GM12892 (cell line): ENCODE measurements at regions not wholly inside any gene's neighbourhood (a gene's known extent, or its start where the extent isn't known, plus 50 kb on each side); places are given as distances from the start of the nearest gene placed in this dataset.

ENCODE experiments used
- DNase-seq: peaks from one replicate; pipeline ENCODE4 v3.0.0; 2011; ENCODE audit not compliant: insufficient read length
- FAIRE-seq: peaks from 2 replicates; lab custom pipeline; 2011; peaks lifted over from hg19 to GRCh38; lab: Jason Lieb, UNC
- POLR2A ChIP-seq: IDR thresholded peaks from 2 replicates; pipeline ENCODE4 v1.6.1; 2011; ENCODE audit warnings: low read depth, low read length, control low read depth
- POLR2AphosphoS5 ChIP-seq: IDR thresholded peaks from 2 replicates; pipeline ENCODE4 v1.6.1; 2011; ENCODE audit warnings: low read depth, low read length, control low read depth
- TAF1 ChIP-seq: IDR thresholded peaks from 2 replicates; pipeline ENCODE4 v1.6.1; 2011; ENCODE audit warnings: low read depth, mild to moderate bottlenecking, control low read depth, low read length, borderline replicate concordance

GRCh38 chr5:34475249-34475966 is 180.7 kb upstream of the RAI14 start:
- TF ChIP-seq POLR2A (no peak), TAF1 (no peak), POLR2AphosphoS5 (no peak)
- no peak for DNase-seq
- FAIRE-seq, result no peak

GRCh38 chr5:34476941-34477565 is 179.1 kb upstream of the RAI14 start:
- FAIRE-seq, result no peak
- no peak for DNase-seq
- TF ChIP-seq POLR2AphosphoS5 (no peak), POLR2A (no peak), TAF1 (no peak)

GRCh38 chr5:34480810-34481528 is 175.2 kb upstream of the RAI14 start:
- FAIRE-seq, result no peak
- TF ChIP-seq TAF1 (no peak), POLR2AphosphoS5 (no peak), POLR2A (no peak)
- no peak for DNase-seq

GRCh38 chr5:34483442-34484033 is 172.6 kb upstream of the RAI14 start:
- FAIRE-seq (no peak), DNase-seq (no peak)
- TF ChIP-seq POLR2A (no peak), POLR2AphosphoS5 (no peak), TAF1 (no peak)

- TF ChIP-seq TAF1 (no peak), POLR2A (no peak), POLR2AphosphoS5 (no peak)
- DNase-seq (no peak), FAIRE-seq (no peak)
These were observed 171.8 kb upstream of the RAI14 start for GRCh38 chr5:34484216-34484920.

- no peak for DNase-seq
- TF ChIP-seq TAF1 (no peak), POLR2A (no peak), POLR2AphosphoS5 (no peak)
- FAIRE-seq, result no peak
These were observed 170.4 kb upstream of the RAI14 start for GRCh38 chr5:34485768-34486030.

GRCh38 chr5:34486160-34486848 is 169.8 kb upstream of the RAI14 start:
- no peak for DNase-seq
- no peak for FAIRE-seq
- TF ChIP-seq TAF1, result no peak
- no peak for TF ChIP-seq POLR2AphosphoS5
- no peak for TF ChIP-seq POLR2A

- TF ChIP-seq TAF1, result no peak
- TF ChIP-seq POLR2A, result no peak
- no peak for TF ChIP-seq POLR2AphosphoS5
- FAIRE-seq (no peak), DNase-seq (no peak)
These were observed 169.3 kb upstream of the RAI14 start for GRCh38 chr5:34486849-34487158.

GRCh38 chr5:34487159-34487879 is 168.8 kb upstream of the RAI14 start:
- no peak for DNase-seq
- TF ChIP-seq POLR2A (no peak), TAF1 (no peak), POLR2AphosphoS5 (no peak)
- FAIRE-seq, result no peak

GRCh38 chr5:34487956-34488355 is 168.2 kb upstream of the RAI14 start:
- TF ChIP-seq POLR2A (no peak), TAF1 (no peak), POLR2AphosphoS5 (no peak)
- no peak for FAIRE-seq

More at GRCh38 chr5:34487956-34488355, 168.2 kb upstream of the RAI14 start:
- no peak for DNase-seq
